SK-N-SH (cell line): ENCODE measurements at regions not wholly inside any gene's neighbourhood (a gene's known extent, or its start where the extent isn't known, plus 50 kb on each side); places are given as distances from the start of the nearest gene placed in this dataset.

Experiments used
- CTCF ChIA-PET: fragments of 300-600, 350-600 bp; formaldehyde crosslinking; extraction: SDS; loops from one replicate; lab custom pipeline; 2021; lab: Yijun Ruan, JAX
- POLR2A ChIA-PET: fragments of 350-600 bp; sonication (Branson Sonifier 250); formaldehyde crosslinking; extraction: SDS; loops from one replicate; lab custom pipeline; 2020; ENCODE audit warnings: antibody characterized with exemption, inconsistent platforms; lab: Yijun Ruan, JAX
- DNase-seq: peaks from one replicate; pipeline ENCODE4 v3.0.0; 2012
- H2AFZ ChIP-seq: fragments of 200-600 bp; sonication (generic); 2 replicates; pipeline ENCODE4 v1.8.1; 2016; ENCODE audit warnings: antibody characterized with exemption, mild to moderate bottlenecking, low read depth
- H3F3A ChIP-seq: fragments of 200-600 bp; sonication (generic); replicated peaks from 2 replicates; pipeline ENCODE3; 2016; ENCODE audit warnings: antibody characterized with exemption, mild to moderate bottlenecking; ENCODE audit not compliant: insufficient read depth
- H3K27ac ChIP-seq, 2 experiments: fragments of 200-500 bp in 1 of 2; fragments of 200-600 bp in 1 of 2; sonication (Bioruptor generic) in 1 of 2; sonication (generic), shearing (Covaris generic) in 1 of 2; 2 replicates each; pipeline versions ENCODE4 v1.5.1 to v1.6.1; 2014 to 2016; ENCODE audit warnings: low read depth in 2 of 2, inconsistent platforms in 1 of 2, low read length in 1 of 2, mild to moderate bottlenecking in 1 of 2, mixed read lengths in 1 of 2
- H3K27me3 ChIP-seq: fragments of 200-600 bp; sonication (generic), shearing (Covaris generic); 2 replicates; pipeline ENCODE4 v1.6.1; 2016; ENCODE audit warnings: mixed run types; ENCODE audit not compliant: insufficient read depth
- H3K36me3 ChIP-seq, 2 experiments: fragments of 200-500 bp in 1 of 2; fragments of 200-600 bp in 1 of 2; sonication (Bioruptor generic) in 1 of 2; sonication (generic) in 1 of 2; replicated peaks in 1 of 2; 2 replicates each; pipeline versions ENCODE3 to v1.5.1; 2014 to 2016; ENCODE audit warnings: low read length in 1 of 2, mild to moderate bottlenecking in 1 of 2; ENCODE audit not compliant: insufficient read depth in 2 of 2, control insufficient read depth in 1 of 2
- H3K4me1 ChIP-seq, 2 experiments: fragments of 200-500 bp in 1 of 2; fragments of 200-600 bp in 1 of 2; sonication (Bioruptor generic) in 1 of 2; sonication (generic), shearing (Covaris generic) in 1 of 2; 2 replicates each; pipeline versions ENCODE4 v1.5.1 to v1.6.1; 2014 to 2016; ENCODE audit warnings: low read depth in 1 of 2, low read length in 1 of 2, mixed run types in 1 of 2; ENCODE audit not compliant: insufficient read depth in 2 of 2, control insufficient read depth in 1 of 2
- H3K4me2 ChIP-seq: fragments of 200-600 bp; sonication (generic), shearing (Covaris generic); 2 replicates; pipeline ENCODE4 v1.6.1; 2017; ENCODE audit warnings: mixed run types
- H3K4me3 ChIP-seq, 2 experiments: fragments of 200-500 bp in 1 of 2; fragments of 200-600 bp in 1 of 2; sonication (Bioruptor generic) in 1 of 2; sonication (generic), shearing (Covaris generic) in 1 of 2; 2 replicates each; pipeline versions ENCODE4 v1.5.1 to v1.8.1; 2014 to 2016; ENCODE audit warnings: low read depth in 2 of 2, inconsistent platforms in 1 of 2, low read length in 1 of 2, mild to moderate bottlenecking in 1 of 2, mixed read lengths in 1 of 2, moderate library complexity in 1 of 2
- H3K79me2 ChIP-seq: fragments of 200-600 bp; sonication (generic); 2 replicates; pipeline ENCODE4 v1.8.1; 2017; ENCODE audit warnings: mild to moderate bottlenecking; ENCODE audit not compliant: insufficient read depth
- H3K9ac ChIP-seq: fragments of 200-600 bp; sonication (generic); 2 replicates; pipeline ENCODE4 v1.6.1; 2017; ENCODE audit warnings: mixed run types
- H3K9me2 ChIP-seq: fragments of 200-600 bp; sonication (generic); 2 replicates; pipeline ENCODE4 v1.6.1; 2017; ENCODE audit warnings: mixed run types
- H3K9me3 ChIP-seq: fragments of 200-600 bp; sonication (generic); 2 replicates; pipeline ENCODE4 v1.6.1; 2017; ENCODE audit warnings: mixed run types, mild to moderate bottlenecking, moderate library complexity
- H4K20me1 ChIP-seq: fragments of 200-600 bp; sonication (generic); 2 replicates; pipeline ENCODE4 v1.6.1; 2017; ENCODE audit warnings: mild to moderate bottlenecking, mixed run types; ENCODE audit not compliant: insufficient read depth
- CHD2 ChIP-seq: fragments of 150-350 bp; IDR thresholded peaks from 2 replicates; pipeline ENCODE4 v1.6.1; 2018; ENCODE audit warnings: low read length; ENCODE audit not compliant: partially characterized antibody
- ELF1 ChIP-seq: IDR thresholded peaks from 2 replicates; pipeline ENCODE4 v1.4.0; 2012
- EZH2phosphoT487 ChIP-seq: fragments of 200-600 bp; sonication (generic); IDR thresholded peaks from 2 replicates; pipeline ENCODE4 v1.6.1; 2017; ENCODE audit warnings: low read depth, mixed run types, mild to moderate bottlenecking, antibody characterized with exemption, moderate library complexity, borderline replicate concordance
- FOSL2 ChIP-seq: IDR thresholded peaks from 2 replicates; pipeline ENCODE4 v1.4.0; 2012; ENCODE audit warnings: low read depth, mild to moderate bottlenecking, moderate library complexity, borderline replicate concordance
- FOXJ3 ChIP-seq: sonication (generic); formaldehyde crosslinking; IDR thresholded peaks from 2 replicates; pipeline ENCODE4 v1.5.1; 2020; ENCODE audit warnings: mild to moderate bottlenecking, missing genetic modification reagents
- GABPA ChIP-seq: IDR thresholded peaks from 2 replicates; pipeline ENCODE4 v1.4.0; 2012; ENCODE audit warnings: low read depth, mild to moderate bottlenecking
- JUND ChIP-seq: IDR thresholded peaks from 2 replicates; pipeline ENCODE4 v1.4.0; 2012
- MEF2A ChIP-seq: IDR thresholded peaks from 2 replicates; pipeline ENCODE4 v1.4.0; 2012; ENCODE audit warnings: low read depth, borderline replicate concordance
- MXI1 ChIP-seq: IDR thresholded peaks from 2 replicates; pipeline ENCODE4 v1.6.1; 2012; ENCODE audit warnings: mild to moderate bottlenecking, low read depth, low read length, improper control_type of control experiment
- NRF1 ChIP-seq: IDR thresholded peaks from 2 replicates; pipeline ENCODE4 v1.6.1; 2012; ENCODE audit warnings: low read depth, mild to moderate bottlenecking, low read length
- POLR2AphosphoS5 ChIP-seq: IDR thresholded peaks from 2 replicates; pipeline ENCODE4 v1.6.1; 2012; ENCODE audit warnings: low read depth, low read length
- RAD21 ChIP-seq: IDR thresholded peaks from 2 replicates; pipeline ENCODE4 v1.6.1; 2012; ENCODE audit warnings: mild to moderate bottlenecking, low read length
- RXRA ChIP-seq: IDR thresholded peaks from 2 replicates; pipeline ENCODE4 v1.4.0; 2012; ENCODE audit warnings: low read depth, mild to moderate bottlenecking, borderline replicate concordance
- SMC3 ChIP-seq: IDR thresholded peaks from 2 replicates; pipeline ENCODE4 v1.6.1; 2012; ENCODE audit warnings: low read depth, low read length, improper control_type of control experiment
- TAF1 ChIP-seq: IDR thresholded peaks from 2 replicates; pipeline ENCODE4 v1.6.1; 2012; ENCODE audit warnings: low read depth, mild to moderate bottlenecking, low read length, moderate library complexity, borderline replicate concordance
- WGBS: methylation state at CpG from one replicate; pipeline ENCODE4 v1.1.6; 2017; ENCODE audit warnings: low lambda C conversion rate; 5-methylcytosine and 5-hydroxymethylcytosine counted together
- TF ChIP-seq, protein P1 (sequence below): IDR thresholded peaks from 2 replicates; pipeline ENCODE4 v1.6.1; 2012; ENCODE audit warnings: mild to moderate bottlenecking, low read depth, low read length, moderate library complexity
- TF ChIP-seq, protein P2 (sequence below): fragments of 150-350 bp; IDR thresholded peaks from 2 replicates; pipeline ENCODE4 v1.6.1; 2016; ENCODE audit warnings: mild to moderate bottlenecking, low read depth, low read length
- TF ChIP-seq, protein P3 (sequence below): IDR thresholded peaks from 2 replicates; pipeline ENCODE4 v1.4.0; 2012; ENCODE audit warnings: low read depth, borderline replicate concordance
- TF ChIP-seq, protein P4 (sequence below): IDR thresholded peaks from 2 replicates; pipeline ENCODE4; 2012
- TF ChIP-seq, protein P5 (sequence below): IDR thresholded peaks from 2 replicates; pipeline ENCODE4 v1.4.0; 2012; ENCODE audit warnings: low read depth, borderline replicate concordance

DNA sequence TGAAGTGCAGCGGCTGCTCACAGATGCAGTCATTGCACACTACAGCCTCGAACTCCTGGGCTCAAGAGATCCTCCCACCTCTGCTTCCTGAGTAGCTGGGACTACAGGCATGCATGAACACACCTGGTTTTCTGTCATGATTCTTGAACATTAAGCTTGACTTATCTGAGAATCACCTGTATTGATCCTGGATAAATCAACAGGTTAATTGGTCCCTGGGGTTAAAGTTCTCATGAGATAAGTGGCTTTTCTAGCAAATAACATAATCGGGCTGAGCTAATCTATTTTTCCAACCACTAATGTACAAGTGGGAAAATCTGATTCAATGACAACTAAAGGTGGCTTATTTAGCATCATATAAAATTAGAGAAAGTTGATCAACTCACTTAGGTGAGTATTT lies 56.0 kb upstream of the LRAT start:
- H3F3A ChIP-seq = no peaks in the 10 kb centered on the region
- no peaks in the 10 kb centered on the region for H3K9me3 ChIP-seq
- H3K27me3 ChIP-seq = no peaks in the 10 kb centered on the region
- H3K9ac ChIP-seq = no peak overlapping the region
- no peaks in the 10 kb centered on the region for H3K4me1 ChIP-seq
- no peak for DNase-seq
- no peaks in the 10 kb centered on the region for H4K20me1 ChIP-seq
- no peaks in the 10 kb centered on the region for H3K79me2 ChIP-seq
- WGBS = 0% methylated on average over 2 of the region's 3 CpGs
- H3K36me3 ChIP-seq = no peaks in the 10 kb centered on the region
- H3K27ac ChIP-seq = no peak overlapping the region
- no peak overlapping the region for H3K4me3 ChIP-seq
- no peaks in the 10 kb centered on the region for H3K9me2 ChIP-seq
- H2AFZ ChIP-seq = no peak overlapping the region
- POLR2A ChIA-PET = no interaction called here
- TF ChIP-seq RAD21 (no peak), MEF2A (no peak), EZH2phosphoT487 (no peak), FOXJ3 (CRISPR knock-in tag) (no peak), GABPA (no peak), CHD2 (no peak), FOSL2 (no peak), MXI1 (no peak), ELF1 (no peak)
- TF ChIP-seq, protein P1, sequence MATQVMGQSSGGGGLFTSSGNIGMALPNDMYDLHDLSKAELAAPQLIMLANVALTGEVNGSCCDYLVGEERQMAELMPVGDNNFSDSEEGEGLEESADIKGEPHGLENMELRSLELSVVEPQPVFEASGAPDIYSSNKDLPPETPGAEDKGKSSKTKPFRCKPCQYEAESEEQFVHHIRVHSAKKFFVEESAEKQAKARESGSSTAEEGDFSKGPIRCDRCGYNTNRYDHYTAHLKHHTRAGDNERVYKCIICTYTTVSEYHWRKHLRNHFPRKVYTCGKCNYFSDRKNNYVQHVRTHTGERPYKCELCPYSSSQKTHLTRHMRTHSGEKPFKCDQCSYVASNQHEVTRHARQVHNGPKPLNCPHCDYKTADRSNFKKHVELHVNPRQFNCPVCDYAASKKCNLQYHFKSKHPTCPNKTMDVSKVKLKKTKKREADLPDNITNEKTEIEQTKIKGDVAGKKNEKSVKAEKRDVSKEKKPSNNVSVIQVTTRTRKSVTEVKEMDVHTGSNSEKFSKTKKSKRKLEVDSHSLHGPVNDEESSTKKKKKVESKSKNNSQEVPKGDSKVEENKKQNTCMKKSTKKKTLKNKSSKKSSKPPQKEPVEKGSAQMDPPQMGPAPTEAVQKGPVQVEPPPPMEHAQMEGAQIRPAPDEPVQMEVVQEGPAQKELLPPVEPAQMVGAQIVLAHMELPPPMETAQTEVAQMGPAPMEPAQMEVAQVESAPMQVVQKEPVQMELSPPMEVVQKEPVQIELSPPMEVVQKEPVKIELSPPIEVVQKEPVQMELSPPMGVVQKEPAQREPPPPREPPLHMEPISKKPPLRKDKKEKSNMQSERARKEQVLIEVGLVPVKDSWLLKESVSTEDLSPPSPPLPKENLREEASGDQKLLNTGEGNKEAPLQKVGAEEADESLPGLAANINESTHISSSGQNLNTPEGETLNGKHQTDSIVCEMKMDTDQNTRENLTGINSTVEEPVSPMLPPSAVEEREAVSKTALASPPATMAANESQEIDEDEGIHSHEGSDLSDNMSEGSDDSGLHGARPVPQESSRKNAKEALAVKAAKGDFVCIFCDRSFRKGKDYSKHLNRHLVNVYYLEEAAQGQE = no peak
- TF ChIP-seq, protein P2, sequence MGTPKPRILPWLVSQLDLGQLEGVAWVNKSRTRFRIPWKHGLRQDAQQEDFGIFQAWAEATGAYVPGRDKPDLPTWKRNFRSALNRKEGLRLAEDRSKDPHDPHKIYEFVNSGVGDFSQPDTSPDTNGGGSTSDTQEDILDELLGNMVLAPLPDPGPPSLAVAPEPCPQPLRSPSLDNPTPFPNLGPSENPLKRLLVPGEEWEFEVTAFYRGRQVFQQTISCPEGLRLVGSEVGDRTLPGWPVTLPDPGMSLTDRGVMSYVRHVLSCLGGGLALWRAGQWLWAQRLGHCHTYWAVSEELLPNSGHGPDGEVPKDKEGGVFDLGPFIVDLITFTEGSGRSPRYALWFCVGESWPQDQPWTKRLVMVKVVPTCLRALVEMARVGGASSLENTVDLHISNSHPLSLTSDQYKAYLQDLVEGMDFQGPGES = no peak
- TF ChIP-seq, protein P3, sequence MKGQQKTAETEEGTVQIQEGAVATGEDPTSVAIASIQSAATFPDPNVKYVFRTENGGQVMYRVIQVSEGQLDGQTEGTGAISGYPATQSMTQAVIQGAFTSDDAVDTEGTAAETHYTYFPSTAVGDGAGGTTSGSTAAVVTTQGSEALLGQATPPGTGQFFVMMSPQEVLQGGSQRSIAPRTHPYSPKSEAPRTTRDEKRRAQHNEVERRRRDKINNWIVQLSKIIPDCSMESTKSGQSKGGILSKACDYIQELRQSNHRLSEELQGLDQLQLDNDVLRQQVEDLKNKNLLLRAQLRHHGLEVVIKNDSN = no peak
- CTCF ChIA-PET = interaction anchor here (1.0 to 1.3 kb wide), 3 partner anchors 15 to 1266 kb away, joined by 3 read pairs; partner anchors contain the start of gene CTSO
- no peak overlapping the region for H3K4me2 ChIP-seq

DNA sequence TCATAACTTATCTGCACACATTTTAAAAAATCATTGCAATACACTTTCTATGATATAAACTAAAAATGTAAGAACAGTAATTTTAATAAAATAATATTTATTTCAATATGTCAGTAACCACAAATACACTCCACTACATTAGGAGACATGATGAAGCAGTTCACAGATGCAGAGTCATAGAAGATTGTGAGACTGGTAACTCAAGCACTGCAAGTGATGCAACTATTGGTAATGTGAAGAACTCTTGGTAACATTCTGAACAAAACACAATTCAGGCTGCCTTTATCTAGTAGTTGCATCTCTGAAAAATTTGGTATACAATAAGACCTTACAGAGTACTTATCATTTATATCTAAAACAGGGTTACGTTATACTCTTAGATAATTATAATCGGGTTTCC lies 52.6 kb upstream of the LRAT start:
- CTCF ChIA-PET = no interaction called here
- 6% methylated on average over 2 of the region's 2 CpGs for whole genome bisulfite sequencing
- Histone ChIP-seq H4K20me1 (no peaks in the 10 kb centered on the region), H2AFZ (no peak overlapping the region), H3K9me2 (no peaks in the 10 kb centered on the region), H3K36me3 (no peaks in the 10 kb centered on the region), H3F3A (no peaks in the 10 kb centered on the region), H3K4me3 (no peak overlapping the region), H3K4me1 (no peaks in the 10 kb centered on the region), H3K9ac (no peak overlapping the region), H3K27me3 (no peaks in the 10 kb centered on the region), H3K79me2 (no peaks in the 10 kb centered on the region), H3K27ac (no peak overlapping the region), H3K4me2 (no peak overlapping the region), H3K9me3 (no peaks in the 10 kb centered on the region)
- POLR2A ChIA-PET = no interaction called here
- DNase-seq = no peak
- TF ChIP-seq NRF1 (no peak), TAF1 (no peak), SMC3 (no peak), POLR2AphosphoS5 (no peak), RXRA (no peak), GABPA (no peak), MEF2A (no peak), ELF1 (no peak), FOSL2 (no peak), CHD2 (no peak), JUND (no peak)
- TF ChIP-seq, protein P4, sequence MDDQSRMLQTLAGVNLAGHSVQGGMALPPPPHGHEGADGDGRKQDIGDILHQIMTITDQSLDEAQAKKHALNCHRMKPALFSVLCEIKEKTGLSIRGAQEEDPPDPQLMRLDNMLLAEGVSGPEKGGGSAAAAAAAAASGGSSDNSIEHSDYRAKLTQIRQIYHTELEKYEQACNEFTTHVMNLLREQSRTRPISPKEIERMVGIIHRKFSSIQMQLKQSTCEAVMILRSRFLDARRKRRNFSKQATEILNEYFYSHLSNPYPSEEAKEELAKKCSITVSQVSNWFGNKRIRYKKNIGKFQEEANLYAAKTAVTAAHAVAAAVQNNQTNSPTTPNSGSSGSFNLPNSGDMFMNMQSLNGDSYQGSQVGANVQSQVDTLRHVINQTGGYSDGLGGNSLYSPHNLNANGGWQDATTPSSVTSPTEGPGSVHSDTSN = no peak
- TF ChIP-seq, protein P5, sequence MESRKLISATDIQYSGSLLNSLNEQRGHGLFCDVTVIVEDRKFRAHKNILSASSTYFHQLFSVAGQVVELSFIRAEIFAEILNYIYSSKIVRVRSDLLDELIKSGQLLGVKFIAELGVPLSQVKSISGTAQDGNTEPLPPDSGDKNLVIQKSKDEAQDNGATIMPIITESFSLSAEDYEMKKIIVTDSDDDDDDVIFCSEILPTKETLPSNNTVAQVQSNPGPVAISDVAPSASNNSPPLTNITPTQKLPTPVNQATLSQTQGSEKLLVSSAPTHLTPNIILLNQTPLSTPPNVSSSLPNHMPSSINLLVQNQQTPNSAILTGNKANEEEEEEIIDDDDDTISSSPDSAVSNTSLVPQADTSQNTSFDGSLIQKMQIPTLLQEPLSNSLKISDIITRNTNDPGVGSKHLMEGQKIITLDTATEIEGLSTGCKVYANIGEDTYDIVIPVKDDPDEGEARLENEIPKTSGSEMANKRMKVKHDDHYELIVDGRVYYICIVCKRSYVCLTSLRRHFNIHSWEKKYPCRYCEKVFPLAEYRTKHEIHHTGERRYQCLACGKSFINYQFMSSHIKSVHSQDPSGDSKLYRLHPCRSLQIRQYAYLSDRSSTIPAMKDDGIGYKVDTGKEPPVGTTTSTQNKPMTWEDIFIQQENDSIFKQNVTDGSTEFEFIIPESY = no peak
